HG03354 (cell line): ENCODE measurements at regions not wholly inside any gene's neighbourhood (a gene's known extent, or its start where the extent isn't known, plus 50 kb on each side); places are given as distances from the start of the nearest gene placed in this dataset.
A peak's percentile ranks its signal among the peaks of the same experiment; 100 is the strongest.

ENCODE experiments used
- ATAC-seq: cut with Tn5 transposase; IDR thresholded peaks from one replicate; pipeline ENCODE4 v1.9.1; 2021; ENCODE audit warnings: mild to moderate bottlenecking; ENCODE audit not compliant: unreplicated experiment, poor library complexity, severe bottlenecking

DNA sequence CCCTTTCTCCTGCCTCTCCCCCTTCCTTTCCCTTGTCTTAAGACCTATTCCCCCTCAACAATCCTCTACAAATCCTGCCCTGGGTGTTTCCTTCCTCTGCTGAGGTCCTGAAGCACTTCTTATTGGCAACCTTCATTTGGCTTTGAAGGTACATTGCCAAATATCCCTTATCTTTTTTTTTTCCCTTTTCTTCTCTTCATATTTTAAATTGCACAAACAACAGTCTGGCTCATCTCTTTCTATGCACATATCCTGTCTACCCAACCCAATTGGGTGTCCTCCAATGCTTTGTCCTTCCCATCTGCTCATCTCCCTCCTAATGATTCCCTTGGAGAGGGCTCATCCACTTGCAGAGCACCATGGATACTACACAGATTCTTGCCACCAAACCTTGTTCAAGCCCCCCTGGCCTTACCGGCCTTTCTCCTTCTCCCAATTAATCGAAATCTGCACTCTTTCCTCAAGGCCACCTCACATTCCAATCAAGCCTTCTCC, 537.9 kb upstream of the JARID2 start:
- ATAC-seq: no peak

DNA sequence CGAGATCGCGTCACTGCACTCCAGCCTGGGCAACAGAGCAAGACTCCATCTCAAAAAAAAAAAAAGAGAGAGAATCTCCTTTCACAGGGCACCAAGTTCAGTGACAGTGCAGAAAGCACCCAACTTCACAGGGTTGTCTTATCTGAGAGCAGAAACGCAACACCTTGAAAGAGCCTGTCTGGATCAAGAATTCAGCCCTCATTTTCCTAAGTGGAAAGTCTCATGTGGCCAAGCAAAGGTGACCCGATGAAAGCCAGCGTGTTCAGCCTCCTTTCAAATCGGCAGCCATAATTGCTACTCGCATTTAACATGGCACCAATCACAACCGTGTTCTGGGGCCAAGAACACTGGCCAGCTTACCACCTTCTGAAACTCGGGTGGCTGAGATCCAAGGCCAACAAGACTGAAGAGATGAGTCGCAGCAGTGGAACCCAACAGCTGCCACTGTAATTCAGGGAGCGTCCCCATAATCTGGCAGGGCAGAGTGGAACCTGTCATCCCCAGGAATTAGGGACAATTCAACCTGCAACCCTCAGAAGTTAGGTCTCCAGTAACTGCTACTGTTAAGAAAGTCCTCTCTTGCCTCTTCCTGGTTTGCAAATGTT, 536.7 kb upstream of the JARID2 start:
- ATAC-seq: no peak

DNA sequence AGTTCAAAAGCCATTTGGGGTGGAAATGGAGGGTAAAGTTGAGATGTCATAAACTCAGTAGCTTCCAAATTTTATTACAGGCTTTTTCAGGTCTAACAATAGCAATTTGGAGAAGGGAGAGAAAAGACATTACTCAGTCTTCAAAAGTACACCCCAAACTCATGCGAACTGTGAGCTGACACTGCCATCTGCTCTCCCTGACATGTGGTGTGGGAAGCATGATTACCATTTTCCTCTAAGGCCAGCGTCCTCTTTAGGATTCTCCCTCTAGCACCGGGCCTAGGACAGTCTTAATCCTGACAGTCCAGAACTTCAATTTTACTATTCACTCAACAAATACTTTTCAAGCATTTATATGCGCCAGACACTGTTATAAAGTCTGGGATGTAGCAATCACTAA, 536.0 kb upstream of the JARID2 start:
- no peak for ATAC-seq

DNA sequence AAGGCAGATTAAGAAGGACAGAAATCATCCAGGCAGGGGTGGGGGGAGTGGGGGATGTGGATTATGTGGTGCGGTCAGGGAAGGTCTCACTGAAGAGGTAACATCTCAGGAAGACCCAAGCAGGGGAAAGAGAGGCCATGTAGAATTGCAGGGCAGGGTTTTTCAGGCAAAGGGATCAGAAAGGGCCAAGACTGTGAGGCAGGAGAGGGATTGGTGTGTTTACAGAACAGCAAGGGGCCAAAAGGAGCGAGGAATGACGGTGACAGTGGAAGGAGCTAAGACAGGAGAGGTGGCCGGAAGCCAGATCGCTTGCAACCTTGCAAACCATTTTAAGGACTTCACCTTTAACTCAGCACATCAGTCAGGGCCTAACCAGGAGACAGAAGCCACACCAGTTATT, 535.4 kb upstream of the JARID2 start:
- ATAC-seq: no peak

DNA sequence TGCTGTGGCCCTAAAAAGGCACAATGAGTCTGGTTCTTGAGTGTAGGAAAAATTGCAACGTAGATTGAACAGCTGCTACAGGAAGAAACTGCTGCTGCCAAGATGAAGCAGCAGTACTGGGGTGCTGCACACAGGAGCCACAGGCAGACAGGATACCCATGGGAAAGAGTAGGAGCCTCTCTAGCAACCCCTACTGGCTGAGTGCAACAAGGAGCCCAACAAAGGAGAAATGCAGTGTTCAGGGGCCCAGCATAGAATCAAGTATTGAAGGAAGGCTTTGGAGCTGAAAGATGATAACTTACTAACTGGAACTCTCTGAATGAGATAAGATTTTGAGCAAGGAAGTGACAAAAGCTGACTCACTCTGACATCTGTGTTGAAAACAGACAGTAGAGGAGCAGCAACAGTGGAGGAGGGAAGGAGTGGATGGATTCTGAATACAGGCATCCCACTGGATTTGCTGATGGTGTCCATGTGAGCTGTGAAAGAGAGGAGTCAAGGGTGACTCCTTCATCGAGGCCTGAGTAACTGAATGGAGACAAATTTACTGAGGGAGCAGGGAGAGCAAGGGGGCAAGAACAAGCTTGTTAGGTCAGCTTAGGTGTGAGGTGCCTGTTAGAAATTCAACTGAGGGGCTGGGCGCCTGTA, 534.7 kb upstream of the JARID2 start:
- peak; percentile 62 for ATAC-seq

DNA sequence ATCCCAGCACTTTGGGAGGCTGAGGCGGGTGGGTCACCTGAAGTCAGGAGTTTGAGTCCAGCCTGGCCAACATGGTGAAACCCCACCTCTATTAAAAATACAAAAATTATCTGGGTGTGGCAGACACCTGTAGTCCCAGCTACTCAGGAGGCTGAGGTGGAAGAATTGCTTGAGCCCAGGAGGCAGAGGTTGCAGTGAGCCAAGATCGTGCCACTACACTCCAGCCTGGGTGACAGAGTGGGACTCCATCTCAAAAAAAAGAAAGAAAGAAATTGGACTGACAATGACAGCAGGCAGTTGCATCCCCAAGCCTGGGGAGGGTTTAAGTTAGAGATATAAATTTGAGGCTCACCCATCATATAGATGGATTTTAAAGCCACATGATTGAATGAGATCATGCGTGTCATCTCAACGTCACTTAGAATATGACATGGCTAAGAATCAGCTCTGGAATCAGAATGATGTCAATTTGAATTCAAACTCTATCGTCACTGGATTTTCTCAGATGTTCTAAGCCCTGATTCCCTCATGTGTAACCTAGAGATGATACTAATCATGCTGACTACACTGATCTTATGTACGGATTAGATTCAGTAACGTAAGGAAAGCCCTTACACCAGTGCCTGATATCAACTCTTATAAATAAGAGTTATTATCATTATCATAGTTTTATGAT, 534.0 kb upstream of the JARID2 start:
- ATAC-seq: no peak

DNA sequence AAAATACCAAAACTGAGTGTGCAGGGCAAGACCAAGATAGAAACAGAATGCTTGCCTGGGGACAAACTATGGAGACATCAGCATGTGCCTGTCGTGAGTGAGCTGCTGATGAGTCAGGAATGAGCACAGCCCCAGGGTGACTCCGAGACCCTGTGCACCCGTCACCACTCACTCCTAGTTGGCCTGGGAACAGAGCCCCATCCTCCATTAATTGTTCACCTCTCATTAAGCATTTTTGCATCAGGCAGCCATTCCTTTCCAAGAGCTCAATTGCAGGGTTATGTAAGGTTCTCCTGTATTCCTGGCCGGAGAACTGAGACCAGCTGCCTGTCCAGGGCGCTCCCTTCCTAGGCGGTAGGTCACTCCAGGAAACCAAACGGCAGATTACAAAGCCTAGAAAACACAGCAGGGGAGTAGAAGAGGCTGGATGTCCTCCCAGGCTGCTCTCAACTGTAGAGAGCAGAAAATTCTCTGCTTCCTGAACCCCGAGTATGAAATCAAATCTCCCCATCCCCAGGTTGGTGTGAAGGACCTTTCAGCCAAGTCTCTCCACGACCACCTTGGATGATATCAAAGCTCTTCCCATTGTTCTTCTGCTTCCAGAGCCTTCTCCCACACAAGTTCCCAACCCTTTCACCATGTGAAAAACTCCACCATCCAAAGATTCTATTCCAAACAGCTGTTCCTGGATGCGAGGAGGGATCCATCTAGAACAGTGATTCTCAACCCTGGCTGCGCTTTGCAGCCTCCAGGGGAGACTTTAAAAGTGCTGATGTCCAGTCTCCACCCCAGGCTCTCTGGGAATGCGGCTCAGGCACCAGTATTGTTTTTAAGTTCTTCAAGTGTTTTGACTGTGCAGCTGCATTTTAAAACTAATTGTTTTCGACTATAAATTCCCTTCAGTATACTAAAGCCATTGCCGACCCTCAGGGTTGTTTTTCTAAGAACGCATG, 532.6 kb upstream of the JARID2 start:
- ATAC-seq: no peak

DNA sequence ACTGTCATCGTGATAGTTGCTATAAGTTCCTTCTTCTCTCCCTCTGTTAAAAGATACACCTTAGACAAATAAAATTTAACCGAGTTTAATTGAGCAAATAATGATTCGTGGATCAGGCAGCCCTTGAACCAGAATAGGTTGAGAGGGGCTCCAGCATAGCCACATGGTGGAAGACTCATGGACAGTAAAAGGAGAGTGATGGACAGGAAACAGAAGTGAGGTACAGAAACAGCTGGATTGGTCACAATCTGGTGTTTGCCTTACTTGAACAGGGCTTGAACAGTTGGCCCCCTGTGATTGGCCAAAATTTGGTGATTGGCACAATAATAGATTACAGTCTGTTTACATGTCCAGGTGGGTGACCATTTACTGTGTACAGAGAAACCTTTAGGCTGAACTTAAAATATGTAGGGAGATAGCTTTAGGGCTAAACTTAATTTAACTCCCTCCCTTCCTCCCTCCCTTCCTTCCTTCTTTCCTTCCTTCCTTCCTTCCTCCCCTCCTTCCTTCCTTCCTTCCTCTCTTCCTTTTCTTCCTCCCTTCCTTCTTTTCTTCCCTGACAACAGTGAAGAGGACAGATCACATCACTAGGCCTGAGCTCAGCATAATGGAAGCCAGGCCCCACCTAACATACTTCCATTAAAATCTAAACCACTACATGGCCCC, 531.8 kb upstream of the JARID2 start:
- ATAC-seq: no peak

DNA sequence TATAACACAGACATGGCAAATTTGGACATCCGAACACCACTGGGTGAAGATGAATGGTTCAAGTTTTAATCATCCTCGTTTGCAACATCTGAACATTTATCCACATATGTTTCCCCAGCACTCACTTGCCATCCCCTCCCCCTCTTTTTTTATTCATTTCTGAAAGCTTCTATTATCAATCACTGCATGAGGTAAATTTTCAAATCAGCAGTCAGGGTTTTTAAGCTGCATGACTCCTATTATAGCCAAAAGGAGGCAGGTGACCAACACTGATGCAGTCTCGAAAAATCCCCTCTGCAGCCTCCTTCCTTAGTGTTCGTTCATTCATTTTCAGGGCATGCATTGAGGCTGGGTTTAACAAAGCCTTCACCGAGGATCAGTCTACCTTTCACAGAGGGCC, 530.8 kb upstream of the JARID2 start:
- ATAC-seq: no peak

DNA sequence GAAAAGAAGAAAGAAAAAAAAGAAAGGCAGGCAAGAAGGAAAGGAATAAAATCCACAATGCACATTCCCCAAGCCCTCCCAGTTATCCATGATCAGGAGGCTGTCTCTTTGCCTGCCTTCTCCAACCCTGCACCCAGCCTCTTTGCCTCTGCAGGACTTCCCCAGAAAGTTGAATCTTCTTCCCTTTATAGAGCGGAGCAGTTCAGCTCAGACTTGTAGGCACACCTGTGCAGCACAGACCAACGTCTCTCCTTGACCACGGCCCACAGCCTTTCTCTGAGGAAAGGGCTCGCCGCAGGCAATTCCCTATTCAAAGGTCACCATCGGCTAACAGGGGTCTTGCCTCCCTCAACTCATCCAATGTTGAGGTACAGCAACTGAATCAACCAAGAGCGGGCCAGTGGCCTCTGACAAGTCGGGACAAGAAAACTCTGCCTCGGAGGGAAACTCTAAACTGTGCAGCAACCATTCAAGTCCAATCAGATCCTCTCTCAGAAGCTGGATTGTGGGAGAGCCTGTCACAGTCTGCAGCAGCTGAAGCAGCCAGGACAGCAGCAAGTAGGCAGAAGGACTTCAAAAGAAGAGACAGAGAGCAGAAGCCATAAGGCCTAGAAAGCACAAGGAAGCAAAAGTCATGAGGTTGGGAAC, 529.2 kb upstream of the JARID2 start:
- ATAC-seq: no peak

DNA sequence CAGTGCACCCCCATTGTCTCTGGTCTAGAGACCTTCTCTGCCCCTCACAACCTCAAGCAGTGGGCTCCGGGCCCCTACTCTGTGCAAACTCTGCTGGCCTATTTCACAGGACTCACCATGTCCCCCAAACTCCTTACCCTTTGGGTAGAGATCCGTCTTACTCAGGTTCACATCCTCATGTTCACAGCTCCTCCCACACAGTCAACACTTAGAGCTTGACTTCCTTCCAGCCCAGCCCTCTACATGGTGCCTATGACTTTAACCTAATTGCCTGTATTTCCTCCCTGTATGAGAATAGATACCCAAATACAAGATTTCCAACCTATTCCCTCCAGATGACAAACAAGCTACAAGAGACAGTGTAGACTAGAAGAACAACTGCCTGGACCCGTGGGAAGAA, 528.6 kb upstream of the JARID2 start:
- no peak for ATAC-seq

DNA sequence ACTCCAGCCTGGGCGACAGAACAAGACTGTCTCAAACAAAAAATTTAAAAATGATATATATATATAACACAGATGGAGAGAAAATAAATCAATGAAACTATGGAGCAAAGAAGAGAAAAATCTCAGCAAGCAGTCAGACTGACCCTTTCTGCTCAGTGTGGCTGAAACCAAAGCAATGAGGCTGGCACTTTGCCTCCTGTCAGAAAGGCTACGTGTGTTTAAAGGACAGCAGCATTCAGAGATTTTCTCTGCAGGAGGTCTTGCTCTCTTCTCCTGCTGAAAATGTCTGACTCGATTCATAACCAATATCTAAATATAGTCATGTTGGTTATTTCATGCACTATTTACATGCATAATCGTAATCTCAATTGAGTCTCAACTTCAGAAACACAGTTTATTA, 527.0 kb upstream of the JARID2 start:
- no peak for ATAC-seq

DNA sequence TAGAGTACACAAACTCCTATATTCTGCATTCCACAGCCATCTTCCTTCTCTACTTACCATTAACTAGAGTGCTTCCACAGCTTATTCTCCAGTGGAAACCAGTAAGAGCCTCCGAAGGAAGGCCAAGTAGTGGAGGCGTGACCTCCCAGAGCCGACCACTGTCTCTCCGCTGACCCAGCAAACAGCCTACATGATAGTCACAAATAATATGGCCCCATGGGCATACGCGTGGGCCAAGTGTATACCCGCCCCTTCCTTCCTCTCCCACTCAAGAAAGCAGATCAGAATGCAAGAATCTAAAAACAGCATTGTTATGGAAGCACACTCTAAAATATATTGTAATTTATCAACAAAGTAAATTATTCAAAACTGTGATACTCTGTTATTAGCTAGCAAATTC, 526.6 kb upstream of the JARID2 start:
- no peak for ATAC-seq

DNA sequence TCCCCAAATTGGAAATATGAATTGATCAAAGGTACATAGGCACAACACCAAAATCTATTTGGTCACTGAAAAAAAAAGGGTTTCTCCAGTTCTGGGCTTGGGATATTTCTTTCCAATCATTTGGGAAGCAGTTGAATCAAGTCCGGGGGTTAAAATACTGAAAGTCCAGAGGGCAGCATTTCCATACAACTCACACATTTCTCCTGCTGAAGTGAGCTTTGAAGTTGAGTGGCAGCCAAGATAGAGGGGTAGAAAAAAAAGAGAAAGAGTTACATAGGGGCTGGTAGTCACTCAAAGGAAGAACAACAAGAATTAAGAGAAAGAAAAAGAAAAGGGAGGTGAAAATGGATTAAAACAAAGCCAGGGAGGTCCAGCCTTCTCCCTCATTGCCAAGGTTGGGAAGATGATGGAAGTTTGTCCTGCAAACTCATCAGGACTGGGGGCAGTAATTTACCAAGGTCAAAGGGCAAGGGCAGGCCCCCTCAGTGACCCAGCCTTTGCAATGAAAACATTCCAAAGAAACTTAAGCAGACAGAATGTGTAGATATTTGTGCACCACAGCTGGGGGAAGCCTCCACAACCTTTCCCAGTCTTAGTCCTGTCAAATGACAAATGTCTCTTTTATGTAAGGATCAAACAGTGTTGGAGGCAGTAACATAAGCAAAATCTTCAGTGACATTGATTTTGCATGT, 525.3 kb upstream of the JARID2 start:
- no peak for ATAC-seq

DNA sequence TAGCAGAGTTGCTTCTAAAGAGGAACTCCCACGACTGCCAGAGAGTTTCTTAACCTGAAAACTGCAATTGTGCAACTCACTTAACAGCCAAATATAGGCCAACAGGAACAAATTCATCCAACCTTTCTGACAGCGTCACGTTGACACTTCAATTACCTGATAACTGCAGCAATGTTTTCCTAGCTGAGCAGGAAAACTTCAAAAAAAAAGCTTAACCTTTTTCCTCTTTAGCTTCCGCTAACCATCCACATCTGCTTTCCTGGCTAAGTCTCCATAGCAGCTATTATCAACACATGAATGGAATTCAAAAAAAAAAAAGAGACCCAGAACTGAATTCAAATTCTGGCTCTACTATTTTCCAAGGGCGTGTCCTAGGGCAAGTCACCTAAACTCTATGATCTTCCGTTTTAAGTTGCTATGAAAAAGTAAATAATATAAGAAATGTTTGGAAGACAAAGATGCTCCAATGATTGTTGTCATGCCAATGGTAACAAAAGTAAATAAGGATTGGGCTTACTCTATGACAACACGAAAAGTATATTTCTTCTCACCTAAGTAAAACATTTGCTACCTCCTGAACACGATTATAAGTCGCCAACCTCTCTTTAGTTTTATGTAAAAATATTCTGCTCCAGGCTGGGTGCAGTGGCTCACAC, 524.6 kb upstream of the JARID2 start:
- ATAC-seq: no peak

DNA sequence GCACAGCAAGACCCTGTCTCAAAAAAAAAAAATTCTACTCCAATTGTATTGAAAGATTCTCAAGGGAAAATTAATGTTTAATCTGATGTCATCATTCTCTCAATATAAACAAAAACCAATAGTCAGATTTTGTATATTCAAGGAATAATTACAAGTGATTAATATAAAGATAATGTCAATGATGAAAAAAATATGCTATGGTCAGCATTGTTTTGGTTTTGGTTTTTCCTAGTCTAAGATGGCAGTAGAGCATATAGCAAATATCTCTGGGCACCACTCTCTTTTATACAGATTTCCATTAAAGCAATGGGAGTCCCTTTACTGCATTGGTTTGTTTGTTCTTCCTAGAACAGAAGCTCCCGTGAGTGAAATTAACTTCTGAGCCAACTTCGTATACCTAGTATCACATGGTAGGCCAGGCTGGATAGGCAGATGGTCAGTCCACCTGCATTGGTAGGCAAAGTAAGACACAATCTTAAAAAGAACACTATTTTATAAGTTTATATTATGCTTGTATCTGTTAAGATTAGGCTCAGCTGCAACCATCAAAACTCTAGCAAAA, 523.8 kb upstream of the JARID2 start:
- ATAC-seq: no peak

DNA sequence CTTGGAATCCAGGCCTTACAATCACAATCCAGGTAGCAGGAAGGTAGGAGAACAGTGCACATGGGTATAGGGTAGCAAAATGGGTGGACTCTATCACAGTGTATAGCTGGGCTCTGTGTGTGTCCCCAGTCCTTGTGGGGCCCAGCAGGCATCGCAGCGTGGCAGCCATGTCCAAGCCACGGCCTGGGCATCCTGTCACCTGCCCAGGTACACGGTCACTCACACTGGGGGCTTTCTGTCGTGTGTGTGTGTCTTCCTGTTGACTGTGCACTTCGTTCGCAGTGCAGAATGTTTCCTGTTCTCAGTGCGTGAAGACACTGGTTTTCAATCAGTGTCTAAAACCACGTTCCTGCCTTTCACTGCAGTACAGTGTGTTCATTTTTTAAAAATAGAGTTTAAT, 523.2 kb upstream of the JARID2 start:
- no peak for ATAC-seq

DNA sequence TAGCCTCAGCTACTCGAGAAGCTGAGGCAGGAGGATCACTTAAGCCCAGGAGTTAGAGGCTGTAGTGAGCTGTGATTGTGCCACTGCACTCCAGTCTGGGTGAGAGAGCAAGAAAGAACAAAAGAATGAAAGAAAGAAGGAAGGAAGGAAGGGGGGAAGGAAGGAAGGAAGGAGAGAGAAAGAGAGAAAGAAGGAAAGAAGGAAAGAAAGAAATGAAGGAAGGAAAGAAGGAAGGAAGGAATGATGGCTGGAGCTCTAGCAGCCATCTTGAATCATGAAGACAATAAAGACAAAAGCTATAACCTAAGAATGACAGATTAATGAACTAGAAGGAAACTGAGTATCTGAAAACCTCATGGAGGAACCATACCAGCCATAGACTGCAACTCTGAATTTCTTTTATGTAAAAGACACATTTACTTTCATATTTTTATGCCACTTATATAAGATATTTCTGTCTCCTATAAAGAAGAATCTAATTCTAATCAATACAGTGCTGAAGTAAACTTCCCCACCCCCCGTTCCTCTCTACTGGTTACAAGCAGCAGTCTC, 522.3 kb upstream of the JARID2 start:
- ATAC-seq: no peak
